ENCODE measurements at regions not wholly inside any gene's neighbourhood (a gene's known extent, or its start where the extent isn't known, plus 50 kb on each side); places are given as distances from the start of the nearest gene placed in this dataset.
"Not testable (repeated sequence)": the region's sequence is repeated elsewhere in the genome, so short reads cannot be mapped to it uniquely, and the experiment has no call there.

- no peaks in the 10 kb centered on the region for H3K36me3 Mint-ChIP-seq (ENCODE audit: insufficient read depth, unreplicated experiment)
- H3K9me3 Mint-ChIP-seq (ENCODE audit: low read depth, unreplicated experiment), result no peaks in the 10 kb centered on the region
- CTCF ChIA-PET, result interaction anchor here (0.6 kb wide), 1 partner anchor 81 kb away, joined by 3 read pairs; no protein-coding TSS in a partner anchor
- H3K4me3 Mint-ChIP-seq (ENCODE audit: low read depth, unreplicated experiment), result no peak overlapping the region
- intact Hi-C loops (cut with micrococcal nuclease; ENCODE audit: unreplicated experiment), result no loop called here
- H3K4me1 Mint-ChIP-seq (ENCODE audit: low read depth, unreplicated experiment), result no peaks in the 10 kb centered on the region
- no peak for TF ChIP-seq CTCF (IDR thresholded peaks at IDR 0.05; ENCODE audit: unreplicated experiment)
- no peaks in the 10 kb centered on the region for H3K27me3 Mint-ChIP-seq (ENCODE audit: unreplicated experiment)
- DNase-seq, result no peak
- no peak overlapping the region for H3K27ac Mint-ChIP-seq (ENCODE audit: unreplicated experiment)
- BruUV-seq (replicated peaks), result no TSS peak
Measured at GRCh38 chr1:222904451-222904850, 89.6 kb downstream of the DISP1 start.

- Mint-ChIP-seq H3K36me3 (ENCODE audit: insufficient read depth, unreplicated experiment) (no peaks in the 10 kb centered on the region), H3K4me1 (ENCODE audit: low read depth, unreplicated experiment) (no peaks in the 10 kb centered on the region), H3K4me3 (ENCODE audit: low read depth, unreplicated experiment) (no peak overlapping the region), H3K27ac (ENCODE audit: unreplicated experiment) (no peak overlapping the region), H3K27me3 (ENCODE audit: unreplicated experiment) (no peaks in the 10 kb centered on the region), H3K9me3 (ENCODE audit: low read depth, unreplicated experiment) (no peaks in the 10 kb centered on the region)
- intact Hi-C loops (cut with micrococcal nuclease; ENCODE audit: unreplicated experiment), result no loop called here
- TF ChIP-seq CTCF (IDR thresholded peaks at IDR 0.05; ENCODE audit: unreplicated experiment), result no peak
- DNase-seq, result no peak
- no TSS peak for BruUV-seq (replicated peaks)
- CTCF ChIA-PET, result no interaction called here
Measured at GRCh38 chr1:222905151-222905550, 90.3 kb downstream of the DISP1 start.

GRCh38 chr1:222906271-222906739 lies 91.5 kb downstream of the DISP1 start:
- intact Hi-C loops (cut with micrococcal nuclease; ENCODE audit: unreplicated experiment); DNase-seq; BruUV-seq (replicated peaks); H3K36me3 Mint-ChIP-seq (ENCODE audit: insufficient read depth, unreplicated experiment); H3K9me3 Mint-ChIP-seq (ENCODE audit: low read depth, unreplicated experiment); CTCF ChIA-PET; H3K4me1 Mint-ChIP-seq (ENCODE audit: low read depth, unreplicated experiment); H3K27me3 Mint-ChIP-seq (ENCODE audit: unreplicated experiment); H3K27ac Mint-ChIP-seq (ENCODE audit: unreplicated experiment); H3K4me3 Mint-ChIP-seq (ENCODE audit: low read depth, unreplicated experiment): not testable (repeated sequence)

- Mint-ChIP-seq H3K27me3 (ENCODE audit: unreplicated experiment) (no peaks in the 10 kb centered on the region), H3K9me3 (ENCODE audit: low read depth, unreplicated experiment) (no peaks in the 10 kb centered on the region), H3K4me1 (ENCODE audit: low read depth, unreplicated experiment) (no peaks in the 10 kb centered on the region), H3K27ac (ENCODE audit: unreplicated experiment) (no peak overlapping the region), H3K4me3 (ENCODE audit: low read depth, unreplicated experiment) (no peak overlapping the region), H3K36me3 (ENCODE audit: insufficient read depth, unreplicated experiment) (no peaks in the 10 kb centered on the region)
- intact Hi-C loops (cut with micrococcal nuclease; ENCODE audit: unreplicated experiment), result no loop called here
- CTCF ChIA-PET, result interaction anchor here (0.7 to 1.1 kb wide), 2 partner anchors 12 to 111 kb away, joined by 3 read pairs; no protein-coding TSS in a partner anchor
- no peak for DNase-seq
- TF ChIP-seq CTCF (IDR thresholded peaks at IDR 0.05; ENCODE audit: unreplicated experiment), result no peak
- no TSS peak for BruUV-seq (replicated peaks)
Measured at GRCh38 chr1:222909586-222909985, 94.7 kb downstream of the DISP1 start.

GRCh38 chr1:222910699-222911098 lies 95.9 kb downstream of the DISP1 start:
- H3K36me3 Mint-ChIP-seq (ENCODE audit: insufficient read depth, unreplicated experiment), result no peaks in the 10 kb centered on the region
- H3K4me1 Mint-ChIP-seq (ENCODE audit: low read depth, unreplicated experiment), result no peaks in the 10 kb centered on the region
- CTCF ChIA-PET, result interaction anchor here (0.5 kb wide), 1 partner anchor 135 kb away, joined by 4 read pairs; no protein-coding TSS in a partner anchor
- no peaks in the 10 kb centered on the region for H3K9me3 Mint-ChIP-seq (ENCODE audit: low read depth, unreplicated experiment)
- TF ChIP-seq CTCF (IDR thresholded peaks at IDR 0.05; ENCODE audit: unreplicated experiment), result no peak
- DNase-seq, result no peak
- H3K27ac Mint-ChIP-seq (ENCODE audit: unreplicated experiment), result no peak overlapping the region
- H3K27me3 Mint-ChIP-seq (ENCODE audit: unreplicated experiment), result no peaks in the 10 kb centered on the region
- intact Hi-C loops (cut with micrococcal nuclease; ENCODE audit: unreplicated experiment), result no loop called here
- BruUV-seq (replicated peaks), result no TSS peak
- no peak overlapping the region for H3K4me3 Mint-ChIP-seq (ENCODE audit: low read depth, unreplicated experiment)
